HG03520 (cell line): ENCODE measurements at regions not wholly inside any gene's neighbourhood (a gene's known extent, or its start where the extent isn't known, plus 50 kb on each side); places are given as distances from the start of the nearest gene placed in this dataset.

ENCODE experiments used
- ATAC-seq: cut with Tn5 transposase; IDR thresholded peaks from one replicate; pipeline ENCODE4 v1.9.1; 2021; ENCODE audit warnings: mild to moderate bottlenecking, moderate library complexity; ENCODE audit not compliant: unreplicated experiment

GRCh38 chr1:82728206-82728605 is 927.5 kb downstream of the ADGRL2 start:
- ATAC-seq, result no peak

DNA sequence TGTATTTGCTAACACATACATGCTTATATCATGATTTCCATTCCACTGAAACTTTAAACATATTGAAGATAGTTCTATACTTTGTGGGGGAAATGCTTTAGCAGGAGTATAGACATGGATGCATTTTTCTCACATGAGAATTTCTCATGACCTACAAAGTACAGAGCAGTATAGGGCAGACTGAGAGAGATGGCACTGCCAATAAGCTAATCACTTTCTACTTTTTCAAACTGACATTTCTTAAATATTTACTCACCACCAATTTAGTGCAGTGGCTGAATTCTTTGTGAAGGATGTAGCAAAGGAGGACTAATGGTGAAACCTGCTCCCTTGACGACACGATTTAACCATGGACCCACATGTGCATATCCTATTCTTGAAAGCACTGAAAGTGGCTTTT is 923.5 kb downstream of the ADGRL2 start:
- ATAC-seq, result no peak

DNA sequence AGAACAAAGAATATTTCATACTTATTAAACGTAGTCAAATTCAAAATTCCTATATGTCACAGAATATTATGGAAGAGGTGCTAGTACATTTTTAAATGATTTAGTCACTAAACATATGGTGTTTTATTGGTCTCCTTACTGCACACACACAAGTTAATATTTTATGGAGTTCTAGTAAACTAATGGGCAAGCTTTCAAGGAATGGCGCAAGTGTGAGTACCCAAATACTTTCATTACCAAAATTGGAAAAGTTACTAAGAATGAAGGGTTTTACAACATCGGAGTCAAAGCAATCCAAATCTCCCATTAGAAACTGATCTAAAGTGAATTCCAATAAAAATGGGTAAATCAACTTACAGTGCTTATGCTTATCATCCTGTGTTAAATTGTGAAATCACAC is 921.9 kb downstream of the ADGRL2 start:
- ATAC-seq, result no peak

DNA sequence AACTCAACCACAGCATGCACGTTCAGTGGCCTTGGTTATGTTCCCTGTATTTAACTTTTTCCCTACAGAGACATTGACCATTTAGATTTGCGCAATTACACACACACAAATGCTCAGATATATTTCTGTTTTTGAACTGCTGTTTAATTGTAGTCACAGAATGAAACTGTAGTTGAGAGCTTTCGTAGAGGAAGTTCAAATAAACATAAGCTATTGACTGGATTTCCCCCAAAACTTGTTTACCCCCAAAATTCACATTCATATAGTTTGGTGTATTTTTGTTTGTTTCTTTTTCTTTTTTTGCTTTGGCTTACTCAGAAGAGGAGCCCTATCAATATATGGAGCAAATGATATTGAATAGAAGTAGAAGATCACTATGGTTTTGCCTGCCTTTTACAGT is 921.0 kb downstream of the ADGRL2 start:
- no peak for ATAC-seq

GRCh38 chr1:82718719-82719419 is 918.1 kb downstream of the ADGRL2 start:
- ATAC-seq, result no peak

DNA sequence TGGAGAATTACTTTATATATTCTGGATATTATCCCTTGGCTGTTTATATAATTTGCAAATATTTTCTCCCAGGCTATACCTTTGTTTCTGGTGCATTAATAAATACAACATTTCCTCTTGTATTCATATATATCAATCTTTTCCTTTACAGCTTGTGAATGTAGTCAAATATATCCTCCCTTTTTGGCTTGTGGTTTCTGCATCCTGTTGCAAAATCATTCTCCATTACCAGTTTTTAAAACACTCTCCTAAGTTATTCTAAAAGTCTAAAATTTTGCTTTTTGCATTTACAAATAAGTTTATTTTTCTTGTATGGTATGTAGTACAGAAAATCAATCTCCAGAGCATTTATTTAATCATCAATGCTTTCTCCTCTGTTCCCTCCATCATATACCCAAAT is 909.4 kb downstream of the ADGRL2 start:
- no peak for ATAC-seq

DNA sequence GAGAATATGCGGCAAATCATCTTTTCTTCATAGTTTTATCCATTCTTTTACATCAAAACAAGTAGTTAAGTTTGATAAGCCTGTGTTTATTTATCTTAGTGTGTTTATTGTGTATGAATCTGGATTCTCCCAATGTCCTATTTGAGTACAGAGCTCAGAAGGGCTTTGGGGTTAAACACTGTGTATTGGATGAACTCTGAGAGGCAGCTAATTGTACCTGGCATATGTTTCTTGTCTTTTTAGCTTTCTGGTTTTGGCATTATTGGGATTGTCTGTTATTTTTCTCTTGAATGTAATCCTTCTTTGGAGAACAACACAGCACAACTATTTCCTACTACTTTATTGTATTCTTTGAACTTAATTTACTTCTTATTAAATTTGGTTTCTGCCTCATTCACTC is 906.9 kb downstream of the ADGRL2 start:
- no peak for ATAC-seq

- no peak for ATAC-seq
These were observed 906.0 kb downstream of the ADGRL2 start for GRCh38 chr1:82706741-82707140.

DNA sequence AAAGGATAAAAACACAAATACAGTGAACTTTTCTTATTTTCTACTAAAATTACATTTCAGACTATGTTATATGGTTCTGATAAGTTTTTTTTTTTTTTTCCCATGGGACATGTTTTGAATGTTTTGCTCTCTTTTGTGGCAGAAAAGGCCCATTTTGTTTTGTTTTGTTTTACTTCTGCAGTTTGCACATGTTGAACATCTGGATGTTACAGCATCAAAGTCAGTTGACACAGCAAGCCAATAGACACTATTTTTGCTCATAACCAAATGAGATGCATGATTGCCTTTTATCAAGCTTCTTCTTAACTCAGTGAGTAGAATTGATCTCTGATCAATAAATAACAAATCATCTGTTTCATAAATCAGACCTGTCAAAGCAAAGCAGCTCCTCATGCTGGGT is 904.2 kb downstream of the ADGRL2 start:
- ATAC-seq, result no peak

DNA sequence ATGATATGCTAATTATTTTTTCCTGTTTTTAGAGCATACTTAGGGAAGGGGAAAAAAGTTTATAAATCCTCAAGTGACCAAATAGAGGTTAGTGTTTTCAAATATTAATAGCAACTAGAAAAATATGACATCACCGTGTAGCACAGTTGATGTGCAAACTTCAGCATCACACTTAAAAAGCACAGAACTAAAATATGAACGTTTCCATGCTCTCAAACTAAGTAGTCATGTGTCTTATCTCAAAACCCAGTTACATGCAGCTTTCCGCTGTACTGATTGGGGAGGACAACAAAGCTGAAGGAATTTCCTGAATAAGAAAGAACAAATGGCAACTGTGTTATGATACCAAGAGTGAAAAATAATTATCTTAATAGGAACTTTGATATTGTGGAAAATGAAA is 903.7 kb downstream of the ADGRL2 start:
- no peak for ATAC-seq

- no peak for ATAC-seq
These were observed 903.2 kb downstream of the ADGRL2 start for GRCh38 chr1:82703951-82704350.

- ATAC-seq, result no peak
These were observed 899.7 kb downstream of the ADGRL2 start for GRCh38 chr1:82700476-82700875.

DNA sequence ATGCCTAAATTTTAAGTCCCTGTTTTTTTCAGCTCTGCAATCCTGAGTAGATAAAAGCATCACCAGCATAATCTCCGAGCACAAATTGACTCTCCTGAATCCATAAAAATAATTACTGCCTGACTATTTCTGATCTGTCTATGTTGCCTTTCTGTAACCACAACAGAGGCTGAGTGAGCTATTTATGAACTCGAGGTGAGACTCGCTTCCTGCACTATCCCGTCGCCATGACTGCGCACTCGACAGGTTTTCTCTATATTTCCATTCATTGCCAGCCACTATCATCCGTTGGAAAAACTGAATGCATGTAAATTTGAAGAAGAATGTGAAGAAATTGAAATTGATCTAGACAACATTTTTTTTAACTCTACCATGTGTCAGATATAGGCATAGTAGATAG is 897.2 kb downstream of the ADGRL2 start:
- ATAC-seq, result no peak

DNA sequence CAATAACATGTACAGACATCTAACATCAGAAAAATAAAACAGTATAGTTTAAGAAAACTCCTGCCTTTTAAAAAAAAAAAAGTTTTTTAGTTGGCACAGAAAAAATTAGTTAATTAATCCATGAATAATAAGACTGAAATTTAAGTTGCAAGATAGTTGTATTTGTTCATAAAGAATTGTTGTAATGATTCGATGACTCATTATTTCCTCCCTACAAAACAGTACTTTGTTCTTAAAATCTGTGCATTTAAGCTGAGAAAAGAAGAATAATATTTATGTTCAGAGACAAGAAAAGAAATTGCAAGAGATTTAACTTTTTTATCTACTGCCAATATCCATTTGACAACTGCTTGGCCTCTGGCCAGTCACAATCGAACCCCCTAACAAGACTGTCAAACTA is 894.7 kb downstream of the ADGRL2 start:
- no peak for ATAC-seq

GRCh38 chr1:82690411-82690810 is 889.7 kb downstream of the ADGRL2 start:
- no peak for ATAC-seq

GRCh38 chr1:82689217-82689616 is 888.5 kb downstream of the ADGRL2 start:
- ATAC-seq, result no peak

DNA sequence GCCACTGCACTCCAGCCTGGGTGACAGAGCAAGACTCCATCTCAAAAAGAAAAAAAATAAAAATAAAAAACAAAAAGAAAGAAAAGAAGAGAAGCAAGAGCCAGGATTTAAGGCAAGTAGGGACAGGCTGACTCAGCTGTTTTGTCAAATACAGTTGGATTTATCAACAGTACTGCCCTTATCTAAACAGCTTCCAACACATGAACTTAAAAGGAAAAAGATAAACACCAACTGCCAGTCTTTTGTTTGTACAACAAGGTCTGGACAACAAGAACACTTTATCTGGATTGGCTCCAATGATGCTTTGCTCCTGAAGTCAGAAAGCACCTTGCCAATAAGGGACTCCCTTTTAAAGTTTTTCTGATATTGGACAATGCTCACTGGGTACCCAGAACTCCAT is 886.0 kb downstream of the ADGRL2 start:
- no peak for ATAC-seq

DNA sequence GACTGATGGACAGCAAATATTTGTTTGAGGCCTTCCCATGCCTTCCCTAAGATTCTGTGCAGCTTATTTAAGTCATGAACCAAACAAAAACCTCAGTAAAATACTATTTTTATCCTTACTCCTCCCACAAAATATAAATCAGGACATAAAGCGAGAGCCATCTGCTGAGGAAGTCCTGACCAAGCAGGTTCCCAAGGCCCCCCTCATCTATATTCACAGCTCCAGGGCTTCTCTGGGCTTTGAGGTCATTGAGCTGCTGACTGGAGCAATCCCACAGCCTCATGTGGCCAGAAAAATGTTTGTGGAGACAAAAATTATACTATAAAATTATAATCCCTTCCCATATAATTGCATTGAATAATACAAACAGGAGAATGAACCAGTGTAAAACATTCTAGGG is 846.2 kb downstream of the ADGRL2 start:
- no peak for ATAC-seq

DNA sequence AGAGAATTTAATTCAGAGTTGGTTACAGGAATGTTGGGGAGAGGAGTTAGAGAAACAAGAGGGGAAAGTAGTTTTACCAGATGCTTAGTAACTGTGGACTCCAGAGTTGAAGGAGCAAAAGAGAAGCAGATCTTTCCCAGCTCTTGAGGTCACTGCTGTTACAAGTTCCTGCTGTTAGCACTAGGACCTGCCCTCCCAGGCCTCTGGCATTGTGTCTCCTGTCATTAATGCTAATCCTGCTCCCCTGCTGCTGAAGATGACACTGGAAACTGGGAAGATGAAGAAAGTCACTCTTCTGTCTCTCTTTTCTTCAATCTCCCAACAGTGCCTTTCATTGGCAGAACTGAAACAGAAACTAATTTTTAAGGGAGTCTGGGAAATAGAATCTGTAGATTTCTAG is 845.6 kb downstream of the ADGRL2 start:
- ATAC-seq, result no peak

DNA sequence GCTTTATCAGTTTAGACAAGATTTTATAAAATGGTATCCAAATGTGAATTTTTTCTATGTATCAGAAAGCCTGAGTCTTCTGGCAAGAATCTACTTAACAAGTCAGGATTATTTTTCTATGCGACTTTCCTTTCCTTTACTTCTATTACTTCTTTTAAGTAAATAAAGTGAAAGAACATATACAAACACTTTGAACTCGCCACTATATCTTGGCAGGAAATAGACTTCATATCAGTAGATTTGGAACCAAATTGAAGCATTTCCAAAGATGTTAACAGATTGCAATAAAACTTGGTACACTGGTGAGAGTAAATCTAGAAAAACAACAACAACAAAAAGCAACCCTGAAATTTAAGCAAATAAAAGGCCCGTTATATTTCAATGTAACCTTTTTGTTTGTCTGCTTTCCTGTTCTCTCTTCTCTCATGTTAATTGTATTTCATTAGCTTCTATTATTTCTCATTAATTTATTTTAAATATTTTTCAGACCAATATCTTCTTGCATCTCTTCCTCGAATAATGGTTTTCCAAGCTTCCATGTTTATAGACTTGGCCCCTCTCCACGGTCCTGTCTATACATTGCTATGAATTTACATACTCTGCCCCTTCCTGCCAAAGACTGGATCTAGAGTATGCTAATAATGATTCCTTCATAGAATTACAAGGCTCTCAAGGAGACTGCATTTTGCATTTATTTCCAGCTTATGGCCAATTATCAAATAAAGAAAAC is 843.6 kb downstream of the ADGRL2 start:
- no peak for ATAC-seq

GRCh38 chr1:82640352-82640751 is 839.6 kb downstream of the ADGRL2 start:
- no peak for ATAC-seq

DNA sequence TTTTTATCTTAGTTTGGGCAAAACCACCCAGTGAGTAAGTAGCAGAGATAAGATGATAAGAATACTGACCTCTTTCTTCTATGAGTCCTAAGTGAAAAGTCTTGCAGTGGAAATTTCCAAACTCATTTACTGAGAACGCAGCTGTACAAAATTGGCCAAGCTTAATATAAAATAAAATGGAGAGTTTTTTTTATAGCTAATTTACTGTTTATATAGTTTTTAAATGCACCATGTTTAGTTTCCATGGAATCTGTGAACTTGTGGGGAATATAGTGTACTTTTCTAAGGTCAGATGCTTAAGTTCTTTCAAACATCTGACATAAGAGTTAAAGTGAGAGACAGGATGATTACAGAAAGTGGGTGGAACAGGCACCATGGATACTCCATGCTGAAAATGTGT is 833.5 kb downstream of the ADGRL2 start:
- no peak for ATAC-seq

DNA sequence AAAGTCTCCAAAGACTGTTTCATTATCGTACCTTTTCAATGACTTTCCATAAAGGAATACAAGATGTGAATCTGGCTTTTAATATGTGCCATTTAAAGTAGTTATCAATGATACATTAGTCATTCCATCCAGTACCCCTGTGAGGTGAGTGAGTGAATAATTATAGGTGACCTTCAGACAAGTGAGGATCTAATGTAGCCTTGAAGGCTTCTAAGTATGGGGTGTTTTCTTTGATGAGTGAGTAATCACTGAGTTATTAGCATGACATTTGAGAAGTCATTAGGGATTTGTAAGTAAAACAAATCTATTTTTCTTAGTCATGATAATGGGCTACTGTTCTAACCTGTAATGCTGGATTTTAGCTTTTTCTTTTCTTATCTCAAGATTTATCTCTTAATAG is 831.4 kb downstream of the ADGRL2 start:
- no peak for ATAC-seq
